ENCODE measurements at regions not wholly inside any gene's neighbourhood (a gene's known extent, or its start where the extent isn't known, plus 50 kb on each side); places are given as distances from the start of the nearest gene placed in this dataset.

- TF ChIP-seq, protein P1, sequence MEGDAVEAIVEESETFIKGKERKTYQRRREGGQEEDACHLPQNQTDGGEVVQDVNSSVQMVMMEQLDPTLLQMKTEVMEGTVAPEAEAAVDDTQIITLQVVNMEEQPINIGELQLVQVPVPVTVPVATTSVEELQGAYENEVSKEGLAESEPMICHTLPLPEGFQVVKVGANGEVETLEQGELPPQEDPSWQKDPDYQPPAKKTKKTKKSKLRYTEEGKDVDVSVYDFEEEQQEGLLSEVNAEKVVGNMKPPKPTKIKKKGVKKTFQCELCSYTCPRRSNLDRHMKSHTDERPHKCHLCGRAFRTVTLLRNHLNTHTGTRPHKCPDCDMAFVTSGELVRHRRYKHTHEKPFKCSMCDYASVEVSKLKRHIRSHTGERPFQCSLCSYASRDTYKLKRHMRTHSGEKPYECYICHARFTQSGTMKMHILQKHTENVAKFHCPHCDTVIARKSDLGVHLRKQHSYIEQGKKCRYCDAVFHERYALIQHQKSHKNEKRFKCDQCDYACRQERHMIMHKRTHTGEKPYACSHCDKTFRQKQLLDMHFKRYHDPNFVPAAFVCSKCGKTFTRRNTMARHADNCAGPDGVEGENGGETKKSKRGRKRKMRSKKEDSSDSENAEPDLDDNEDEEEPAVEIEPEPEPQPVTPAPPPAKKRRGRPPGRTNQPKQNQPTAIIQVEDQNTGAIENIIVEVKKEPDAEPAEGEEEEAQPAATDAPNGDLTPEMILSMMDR (IDR thresholded peaks at IDR 0.05): no peak
- no peak for TF ChIP-seq POLR2AphosphoS5 (IDR thresholded peaks at IDR 0.05)
- no peak for TF ChIP-seq POLR2A (IDR thresholded peaks at IDR 0.05)
These were observed 243.9 kb upstream of the SPRY2 start for GRCh38 chr13:80584785-80585184.

Measured in upper lobe of left lung (tissue), 4 donors.